OCI-LY3 (cell line): ENCODE measurements at regions not wholly inside any gene's neighbourhood (a gene's known extent, or its start where the extent isn't known, plus 50 kb on each side); places are given as distances from the start of the nearest gene placed in this dataset.
A peak's percentile ranks its signal among the peaks of the same experiment; 100 is the strongest.
"Not testable (repeated sequence)": the region's sequence is repeated elsewhere in the genome, so short reads cannot be mapped to it uniquely, and the experiment has no call there.

Experiments
- H2AFZ ChIP-seq: fragments of 200-600, 300-600 bp; shearing (Covaris generic); 2 replicates; pipeline ENCODE4 v1.6.0; 2014; ENCODE audit warnings: antibody characterized with exemption, low read depth, low read length
- H3K27ac ChIP-seq: fragments of 200-600, 300-600 bp; sonication (generic); 2 replicates; pipeline ENCODE4 v1.5.1; 2014; ENCODE audit warnings: mild to moderate bottlenecking, low read length, moderate library complexity, mixed read lengths
- H3K27me3 ChIP-seq: fragments of 200-600, 300-600 bp; sonication (generic); 2 replicates; pipeline ENCODE4 v1.6.1; 2014; ENCODE audit warnings: low read depth, low read length, mixed read lengths
- H3K36me3 ChIP-seq: fragments of 200-600, 300-600 bp; sonication (generic); replicated peaks from 2 replicates; pipeline ENCODE3; 2014; ENCODE audit warnings: low read depth, low read length, mixed read lengths
- H3K4me1 ChIP-seq: fragments of 300-600, 200-600 bp; sonication (generic); 2 replicates; pipeline ENCODE4 v1.6.1; 2014; ENCODE audit warnings: low read length, mixed read lengths
- H3K4me2 ChIP-seq: fragments of 200-600, 300-600 bp; sonication (generic); 2 replicates; pipeline ENCODE4 v1.6.1; 2014; ENCODE audit warnings: low read length, mixed read lengths
- H3K4me3 ChIP-seq: fragments of 300-600, 200-600 bp; sonication (generic); 2 replicates; pipeline ENCODE4 v1.5.1; 2014; ENCODE audit warnings: antibody characterized with exemption, mild to moderate bottlenecking, low read length, moderate library complexity
- H3K79me2 ChIP-seq: fragments of 300-600, 200-600 bp; shearing (Covaris generic); 2 replicates; pipeline ENCODE4 v1.6.1; 2014; ENCODE audit warnings: mild to moderate bottlenecking, low read length, mixed read lengths
- H3K9ac ChIP-seq: fragments of 300-600, 200-600 bp; shearing (Covaris generic); 2 replicates; pipeline ENCODE4 v1.6.0; 2014; ENCODE audit warnings: mild to moderate bottlenecking, low read length, moderate library complexity
- H3K9me3 ChIP-seq: fragments of 200-600, 300-600 bp; shearing (Covaris generic); 2 replicates; pipeline ENCODE4 v1.6.1; 2014; ENCODE audit warnings: low read length, mixed read lengths; ENCODE audit not compliant: insufficient read depth
- H4K20me1 ChIP-seq: fragments of 200-600, 300-600 bp; sonication (generic); 2 replicates; pipeline ENCODE4 v1.6.1; 2016; ENCODE audit warnings: low read length, mixed read lengths; ENCODE audit not compliant: insufficient read depth

GRCh38 chr1:149367472-149368044 is 107.3 kb upstream of the NBPF19 start:
- H3K9ac ChIP-seq, H4K20me1 ChIP-seq, H3K27ac ChIP-seq, H3K4me2 ChIP-seq, H3K4me1 ChIP-seq, H3K9me3 ChIP-seq, H3K27me3 ChIP-seq, H3K4me3 ChIP-seq, H3K79me2 ChIP-seq, H3K36me3 ChIP-seq, H2AFZ ChIP-seq: not testable (repeated sequence)

GRCh38 chr1:149368337-149368736 is 106.5 kb upstream of the NBPF19 start:
- not testable (repeated sequence) for H3K4me3 ChIP-seq, H3K4me1 ChIP-seq, H3K36me3 ChIP-seq, H3K4me2 ChIP-seq, H2AFZ ChIP-seq, H3K9me3 ChIP-seq, H3K9ac ChIP-seq, H3K27ac ChIP-seq, H3K27me3 ChIP-seq, H4K20me1 ChIP-seq, H3K79me2 ChIP-seq

- H3K27ac ChIP-seq, H3K4me3 ChIP-seq, H3K4me2 ChIP-seq, H3K9ac ChIP-seq, H3K79me2 ChIP-seq, H3K36me3 ChIP-seq, H3K27me3 ChIP-seq, H4K20me1 ChIP-seq, H3K4me1 ChIP-seq, H2AFZ ChIP-seq, H3K9me3 ChIP-seq: not testable (repeated sequence)
These were observed 105.8 kb upstream of the NBPF19 start for GRCh38 chr1:149369081-149369480.

- H3K4me1 ChIP-seq, H3K36me3 ChIP-seq, H3K9me3 ChIP-seq, H3K4me3 ChIP-seq, H3K27ac ChIP-seq, H3K4me2 ChIP-seq, H3K9ac ChIP-seq, H3K79me2 ChIP-seq, H3K27me3 ChIP-seq, H4K20me1 ChIP-seq, H2AFZ ChIP-seq: not testable (repeated sequence)
These were observed 102.9 kb upstream of the NBPF19 start for GRCh38 chr1:149371955-149372354.

- H3K27ac ChIP-seq, H3K4me2 ChIP-seq, H3K9me3 ChIP-seq, H2AFZ ChIP-seq, H3K9ac ChIP-seq, H3K27me3 ChIP-seq, H3K36me3 ChIP-seq, H3K4me1 ChIP-seq, H4K20me1 ChIP-seq, H3K79me2 ChIP-seq, H3K4me3 ChIP-seq: not testable (repeated sequence)
These were observed 96.4 kb upstream of the NBPF19 start for GRCh38 chr1:149378462-149378861.

GRCh38 chr1:149390173-149390926 is 84.5 kb upstream of the NBPF19 start:
- not testable (repeated sequence) for H2AFZ ChIP-seq, H3K27ac ChIP-seq, H3K4me1 ChIP-seq, H3K9me3 ChIP-seq, H3K36me3 ChIP-seq, H3K79me2 ChIP-seq, H3K27me3 ChIP-seq, H4K20me1 ChIP-seq
- Histone ChIP-seq H3K9ac (peak overlapping the region; percentile 74), H3K4me2 (peak overlapping the region; percentile 39; the same call in 1 of the 2 replicates), H3K4me3 (peak overlapping the region; percentile 77)

GRCh38 chr1:149390931-149391330 is 83.9 kb upstream of the NBPF19 start:
- not testable (repeated sequence) for H2AFZ ChIP-seq, H3K79me2 ChIP-seq, H3K4me1 ChIP-seq, H3K9me3 ChIP-seq, H3K27ac ChIP-seq, H3K36me3 ChIP-seq, H4K20me1 ChIP-seq, H3K27me3 ChIP-seq
- Histone ChIP-seq H3K4me3 (peak overlapping the region; percentile 77), H3K4me2 (peak overlapping the region; percentile 20; the same call in 1 of the 2 replicates), H3K9ac (peak overlapping the region; percentile 74)

- H3K4me1 ChIP-seq, H3K79me2 ChIP-seq, H2AFZ ChIP-seq, H3K36me3 ChIP-seq, H3K4me2 ChIP-seq, H3K27ac ChIP-seq, H3K9ac ChIP-seq, H3K4me3 ChIP-seq, H3K9me3 ChIP-seq, H4K20me1 ChIP-seq, H3K27me3 ChIP-seq: not testable (repeated sequence)
These were observed 79.0 kb upstream of the NBPF19 start for GRCh38 chr1:149395802-149396201.

- not testable (repeated sequence) for H3K9me3 ChIP-seq, H2AFZ ChIP-seq, H3K27ac ChIP-seq, H3K4me1 ChIP-seq, H4K20me1 ChIP-seq, H3K4me2 ChIP-seq, H3K27me3 ChIP-seq, H3K79me2 ChIP-seq, H3K9ac ChIP-seq, H3K36me3 ChIP-seq, H3K4me3 ChIP-seq
These were observed 76.3 kb upstream of the NBPF19 start for GRCh38 chr1:149398527-149398926.

- not testable (repeated sequence) for H3K79me2 ChIP-seq, H3K27me3 ChIP-seq, H3K9me3 ChIP-seq, H4K20me1 ChIP-seq, H2AFZ ChIP-seq, H3K4me3 ChIP-seq, H3K9ac ChIP-seq, H3K36me3 ChIP-seq, H3K27ac ChIP-seq, H3K4me1 ChIP-seq, H3K4me2 ChIP-seq
These were observed 66.4 kb upstream of the NBPF19 start for GRCh38 chr1:149408404-149408803.
